HG03521 (cell line): ENCODE measurements at regions not wholly inside any gene's neighbourhood (a gene's known extent, or its start where the extent isn't known, plus 50 kb on each side); places are given as distances from the start of the nearest gene placed in this dataset.

Experiments
- ATAC-seq: cut with Tn5 transposase; IDR thresholded peaks from one replicate; pipeline ENCODE4 v1.9.1; 2021; ENCODE audit warnings: mild to moderate bottlenecking, moderate library complexity; ENCODE audit not compliant: unreplicated experiment

DNA sequence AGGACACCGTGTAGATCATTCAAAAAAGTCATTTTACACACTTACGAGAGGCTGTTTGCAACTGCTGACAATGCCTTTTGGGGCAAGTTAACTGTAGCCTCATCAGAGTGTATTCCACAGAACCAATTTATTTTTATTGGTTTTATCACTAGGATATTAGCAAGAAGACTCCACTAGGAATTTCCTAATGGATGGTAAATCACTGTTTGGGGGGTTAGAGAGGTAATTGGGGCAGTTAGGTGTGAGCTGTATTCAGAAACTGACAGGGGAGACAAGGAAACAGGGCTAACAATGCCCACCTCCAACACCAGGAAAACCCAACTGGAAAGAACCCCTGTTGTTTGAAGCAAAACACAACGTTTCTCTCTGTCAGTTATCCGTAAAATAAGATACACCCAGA, 383.0 kb upstream of the SHH start:
- no peak for ATAC-seq

DNA sequence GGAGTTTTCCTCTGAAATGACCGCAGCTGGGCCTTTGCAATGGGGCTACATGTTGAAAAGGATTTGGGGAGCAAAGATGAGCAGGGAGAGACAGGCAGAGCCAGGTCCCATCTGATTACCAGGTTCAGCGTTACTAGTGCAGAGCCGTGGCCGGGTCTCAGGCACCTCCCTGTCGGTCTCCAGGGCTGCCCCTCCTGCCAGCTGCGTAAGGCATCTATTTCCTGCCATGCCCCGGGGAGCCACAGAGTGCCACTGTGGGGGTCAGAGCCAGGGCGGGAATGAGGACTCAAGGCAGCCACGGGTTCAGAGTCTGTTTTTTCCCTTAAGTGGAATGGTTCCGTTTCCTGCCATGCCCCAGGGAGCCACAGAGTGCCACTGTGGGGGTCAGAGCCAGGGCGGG, 382.6 kb upstream of the SHH start:
- no peak for ATAC-seq

DNA sequence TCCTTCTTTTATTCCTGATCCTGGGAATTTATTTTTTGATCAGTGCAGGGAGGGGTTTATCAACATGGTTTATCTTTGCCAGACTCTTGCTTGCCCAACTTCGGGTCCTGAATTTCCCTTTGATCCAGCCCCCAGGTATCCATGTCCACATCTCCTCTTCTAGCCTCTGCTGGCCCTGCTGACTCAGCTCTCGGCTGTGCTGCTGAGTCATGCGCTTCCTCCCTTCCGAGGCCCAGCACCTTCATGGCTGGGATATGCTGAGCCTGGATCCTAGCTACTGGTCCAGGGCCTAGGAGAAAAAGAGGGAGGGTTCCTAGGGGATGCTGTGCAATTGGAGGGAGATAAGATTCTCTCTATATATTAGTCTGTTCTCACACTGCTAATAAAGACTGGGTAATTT, 380.7 kb upstream of the SHH start:
- no peak for ATAC-seq

- no peak for ATAC-seq
Observed at GRCh38 chr7:156191090-156191489, 378.8 kb upstream of the SHH start.

GRCh38 chr7:156185076-156185475, 372.8 kb upstream of the SHH start:
- no peak for ATAC-seq

- ATAC-seq = no peak
Observed at GRCh38 chr7:156184164-156184563, 371.9 kb upstream of the SHH start.

GRCh38 chr7:156180451-156181229, 368.4 kb upstream of the SHH start:
- no peak for ATAC-seq

DNA sequence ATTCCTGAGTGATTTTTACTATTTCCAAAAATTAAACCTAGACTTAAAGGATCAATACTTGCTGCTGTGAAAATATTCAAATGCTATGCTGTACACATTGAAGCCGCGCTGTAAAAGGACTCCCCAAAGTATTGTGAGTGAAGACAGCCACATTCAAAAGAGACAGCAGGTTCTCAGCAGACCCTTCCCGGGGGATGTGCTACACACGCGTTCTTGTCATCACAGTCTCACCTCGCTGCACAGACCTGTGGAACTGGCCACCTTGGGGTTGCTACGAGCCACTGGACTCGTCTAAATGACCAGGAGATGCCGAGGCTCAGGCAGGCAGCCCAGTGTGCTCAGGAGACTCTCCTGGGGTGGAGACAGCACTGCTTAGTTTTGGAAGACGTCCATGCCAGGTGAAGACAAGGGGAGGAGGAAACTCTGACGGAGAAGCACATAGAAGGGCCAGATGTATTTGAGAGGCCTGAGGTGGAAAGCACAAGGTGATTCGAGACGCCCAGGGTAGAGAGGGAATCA, 367.7 kb upstream of the SHH start:
- ATAC-seq = no peak

DNA sequence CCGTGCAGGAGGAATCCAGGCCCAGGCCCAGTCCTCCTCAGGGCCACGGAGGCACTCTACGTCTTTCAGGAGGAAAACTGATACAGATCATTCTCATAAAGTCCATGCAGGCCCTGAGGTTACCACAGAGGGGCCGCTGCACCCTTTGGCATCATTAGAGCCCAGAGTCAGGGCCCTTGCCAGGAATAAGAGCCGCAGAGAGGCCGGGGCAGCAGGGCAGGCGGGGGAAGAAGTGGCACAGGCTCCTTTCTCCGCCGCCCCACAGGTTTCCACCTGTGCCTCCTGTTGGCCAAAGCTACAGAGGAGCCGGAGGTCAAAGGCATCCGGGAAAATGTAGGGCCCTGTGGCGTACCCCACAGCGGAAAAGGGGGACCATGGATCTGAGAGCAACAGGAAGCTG, 366.6 kb upstream of the SHH start:
- no peak for ATAC-seq

GRCh38 chr7:156178214-156178613, 366.0 kb upstream of the SHH start:
- ATAC-seq = no peak

- ATAC-seq = no peak
Observed at GRCh38 chr7:156177422-156178055, 365.3 kb upstream of the SHH start.

- no peak for ATAC-seq
Observed at GRCh38 chr7:156176039-156176438, 363.8 kb upstream of the SHH start.

GRCh38 chr7:156175003-156175402, 362.7 kb upstream of the SHH start:
- ATAC-seq = no peak

DNA sequence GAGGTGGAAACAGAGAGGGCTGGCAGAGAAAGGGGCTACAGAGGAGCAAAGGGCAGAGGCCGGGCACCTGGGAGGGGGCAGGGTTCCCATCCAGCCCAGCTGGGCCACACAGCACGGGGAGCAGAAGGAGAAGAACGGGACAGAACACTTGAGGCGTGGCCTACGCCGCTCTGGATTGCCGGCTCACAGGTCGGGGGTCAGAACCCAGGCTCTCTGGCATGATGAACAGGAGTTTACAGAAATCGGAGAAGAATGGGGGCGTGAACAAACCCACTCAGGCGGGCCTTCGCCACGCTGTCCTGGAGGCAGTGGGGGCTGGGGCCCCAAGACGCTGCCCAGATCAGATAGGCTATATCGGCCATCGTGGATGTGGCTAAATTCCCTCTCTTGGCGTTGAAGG, 362.2 kb upstream of the SHH start:
- ATAC-seq = no peak

DNA sequence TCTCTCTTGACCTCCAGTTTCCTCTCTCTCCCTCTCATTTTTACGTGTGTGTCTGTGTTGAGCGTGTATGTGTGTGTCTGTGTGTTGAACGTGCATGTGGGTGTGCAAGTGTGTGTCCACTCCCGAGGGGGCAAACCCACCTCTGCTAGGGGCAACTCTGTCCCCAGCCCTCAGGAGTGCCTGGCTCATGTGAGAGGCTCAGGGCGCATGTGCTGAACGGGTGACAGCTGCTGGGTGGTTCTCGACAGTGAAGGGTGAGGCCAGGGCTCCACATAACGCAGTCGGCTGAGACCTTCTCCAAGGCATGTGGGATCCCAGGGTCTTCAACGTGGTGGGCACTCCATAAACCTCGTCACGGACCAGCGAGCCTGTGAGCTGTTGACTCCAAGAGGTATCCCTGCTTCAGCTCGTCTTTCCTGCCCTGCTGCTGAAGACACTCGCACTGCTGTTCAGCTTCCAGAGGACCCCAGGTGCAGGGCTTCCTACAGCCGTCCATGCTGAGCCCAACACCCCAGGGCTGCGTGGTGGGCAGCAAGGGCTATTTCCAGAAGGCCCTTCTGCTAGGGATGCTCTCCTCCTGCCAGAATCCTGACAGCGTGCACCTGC, 361.6 kb upstream of the SHH start:
- no peak for ATAC-seq

DNA sequence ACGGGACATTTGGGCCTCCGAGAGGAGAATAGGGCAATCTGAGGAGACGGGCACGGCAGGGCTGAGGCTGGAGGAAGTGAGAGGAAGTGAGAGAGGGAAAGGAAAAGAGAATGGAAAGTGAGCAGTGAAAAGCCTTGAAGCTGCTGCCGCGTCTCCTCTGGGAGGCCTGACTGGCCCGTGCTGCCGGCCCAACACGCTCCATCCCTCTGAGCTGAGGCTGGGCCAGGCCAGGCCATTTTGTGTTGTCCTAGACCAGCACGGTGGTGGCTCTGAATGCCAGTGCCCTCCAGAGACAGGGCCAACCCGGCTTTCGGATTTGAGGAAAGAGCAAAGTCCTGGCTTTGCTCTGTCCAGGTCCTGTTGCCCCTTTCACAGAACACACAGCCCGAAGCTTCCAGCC, 361.1 kb upstream of the SHH start:
- ATAC-seq = no peak

DNA sequence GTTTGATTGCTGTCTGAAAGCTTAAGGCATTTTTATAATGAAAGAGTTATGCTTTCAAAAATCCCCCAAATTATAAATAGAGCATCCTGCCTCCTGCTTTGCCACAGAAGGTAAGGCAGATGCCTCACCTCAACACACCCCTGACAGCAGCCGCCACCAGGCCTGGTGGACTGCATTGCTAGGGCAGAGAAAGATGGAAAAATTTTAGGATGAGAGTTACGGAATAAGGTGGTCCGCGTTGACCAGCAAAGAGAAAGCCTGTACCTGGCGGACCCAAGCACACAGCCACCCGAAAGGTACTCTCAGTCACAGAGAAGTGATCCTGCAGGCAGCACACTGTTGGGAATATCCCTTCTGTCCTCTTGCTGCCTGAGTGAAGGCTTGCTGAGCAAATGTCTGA, 360.4 kb upstream of the SHH start:
- no peak for ATAC-seq

DNA sequence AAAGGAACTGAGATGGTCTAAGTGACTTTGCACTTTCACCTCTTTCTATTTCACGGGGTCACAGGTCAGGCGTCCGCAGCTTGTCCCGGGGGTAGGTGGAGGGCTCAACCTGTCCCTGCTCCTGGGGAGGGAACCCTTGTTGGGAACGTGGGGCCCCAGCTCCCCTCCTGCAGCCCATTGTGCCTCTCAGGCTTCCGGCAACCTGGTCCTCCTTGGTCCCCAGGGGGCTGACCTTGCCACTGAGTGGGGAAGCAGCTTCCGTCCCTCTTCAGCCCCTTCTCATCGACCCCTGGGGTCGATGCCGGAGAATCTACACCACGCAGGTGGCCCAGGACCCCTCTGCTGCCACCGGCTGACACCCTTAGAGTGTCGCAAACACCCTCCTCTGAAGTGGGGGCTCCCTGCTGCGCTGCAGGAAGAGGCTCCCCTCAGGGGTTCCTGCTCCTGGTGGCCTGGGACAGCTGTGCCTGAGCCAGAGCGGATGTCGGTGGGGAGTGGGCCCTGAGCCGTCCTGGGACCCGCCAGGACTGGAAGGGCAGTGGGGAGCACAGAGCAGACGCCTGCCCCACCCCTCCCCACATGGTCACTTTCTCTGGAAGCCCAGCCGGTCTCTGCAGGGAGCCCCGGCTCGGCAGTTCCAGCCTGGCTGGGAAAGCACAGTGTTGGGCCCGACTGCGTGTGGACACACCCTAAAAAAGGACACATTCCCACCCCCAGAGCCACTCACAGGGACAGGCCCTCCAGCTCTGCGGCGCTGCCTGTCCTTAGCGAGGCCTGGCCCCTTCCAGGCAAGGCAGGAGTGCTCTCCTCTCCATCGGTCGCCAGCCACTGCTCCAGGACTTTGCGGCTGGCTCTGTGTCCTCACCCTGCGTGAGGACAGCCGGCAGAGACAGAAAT, 357.5 kb upstream of the SHH start:
- no peak for ATAC-seq

GRCh38 chr7:156168434-156168833, 356.2 kb upstream of the SHH start:
- ATAC-seq = no peak

GRCh38 chr7:156167987-156168386, 355.7 kb upstream of the SHH start:
- no peak for ATAC-seq

DNA sequence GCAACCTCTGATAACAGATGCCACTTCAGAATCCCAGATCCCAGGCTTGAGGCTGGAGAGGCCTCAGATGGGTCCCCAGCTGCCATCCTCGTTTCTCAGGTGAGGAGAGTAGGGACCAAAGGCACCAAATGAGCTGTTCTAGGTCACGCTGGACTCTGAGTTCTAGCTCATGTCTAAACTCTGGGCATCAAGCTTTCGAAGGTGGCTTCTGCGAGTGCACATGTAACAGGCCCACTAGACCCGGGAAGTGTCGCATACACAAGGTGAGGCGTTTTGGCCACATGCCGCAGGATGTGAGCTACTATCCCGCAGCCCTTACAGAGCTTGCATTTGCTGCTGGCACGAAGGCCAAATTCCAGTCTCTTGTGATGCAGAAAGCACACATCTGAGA, 355.1 kb upstream of the SHH start:
- ATAC-seq = no peak
